ENCODE measurements at regions not wholly inside any gene's neighbourhood (a gene's known extent, or its start where the extent isn't known, plus 50 kb on each side); places are given as distances from the start of the nearest gene placed in this dataset.

DNA sequence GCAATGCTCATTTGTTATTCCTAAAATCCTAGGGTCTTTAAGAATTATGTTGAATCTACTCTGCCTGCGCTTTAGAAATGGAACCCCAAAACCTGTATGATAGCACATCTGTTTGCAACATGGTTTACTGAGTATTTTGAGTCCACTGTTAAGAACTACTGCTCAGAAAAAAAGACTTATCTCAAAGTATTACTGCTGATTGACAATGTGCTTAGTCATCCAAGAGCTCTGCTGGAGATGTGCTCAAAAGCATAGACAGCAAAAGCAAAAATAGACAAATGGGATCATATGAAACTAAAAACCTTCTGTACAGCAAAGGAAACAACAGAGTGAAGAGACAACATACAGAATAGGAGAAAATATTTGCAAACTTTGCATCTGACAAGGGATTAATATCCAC lies 107.0 kb downstream of the CTH start:
- Histone ChIP-seq H2AFZ (ENCODE audit: low read length) (no peak overlapping the region), H3K79me2 (ENCODE audit: insufficient read depth, low read length) (no peaks in the 10 kb centered on the region), H4K20me1 (ENCODE audit: insufficient read depth, low read length) (no peaks in the 10 kb centered on the region), H3K27ac (ENCODE audit: extremely low read length, insufficient read depth, low read length) (no peak overlapping the region), H3K36me3 (replicated peaks in 1 of 2; ENCODE audit: control insufficient read depth in 1 of 2, insufficient read depth in 2 of 2, low read length in 2 of 2) (no peaks in the 10 kb centered on the region), H3K9ac (ENCODE audit: insufficient read depth, low read depth, low read length) (no peak overlapping the region), H3K9me3 (ENCODE audit: low read length) (no peaks in the 10 kb centered on the region), H3K4me2 (ENCODE audit: low read depth, low read length) (no peak overlapping the region), H3K27me3 (ENCODE audit: control insufficient read depth in 1 of 2, insufficient read depth in 2 of 2, low read length in 2 of 2) (no peaks in the 10 kb centered on the region; a peak in 1 of 5 replicates), H3K4me1 (ENCODE audit: insufficient read depth, low read length) (no peaks in the 10 kb centered on the region), H3K4me3 (replicated peaks in 1 of 3; ENCODE audit: insufficient read depth in 1 of 3, low read depth in 2 of 3, low read length in 3 of 3) (no peak overlapping the region)
- 0% methylated on average over 1 of the region's 1 CpG for WGBS (ENCODE audit: low lambda C conversion rate)
- FAIRE-seq, result no peak
- no peak for DNase-seq (ENCODE audit: low spot score)
- intact Hi-C loops (cut with micrococcal nuclease; ENCODE audit: unreplicated experiment) (no loop called here), in situ Hi-C loops (cut with HindIII; ENCODE audit: extremely low pct_ligation_motif_present, low pct_unique_long_range_greater_than_20kb) (no loop called here)
- CTCF ChIA-PET (ENCODE audit: low intra/inter-chr PET ratio, low total read pairs), result no interaction called here
- TF ChIP-seq NFE2L2 (IDR thresholded peaks at IDR 0.05; ENCODE audit: low read length) (peak; percentile 58; the same call in 1 of the 2 replicates), ELF4 (CRISPR knock-in tag; IDR thresholded peaks at IDR 0.05; ENCODE audit: borderline replicate concordance) (no peak), ZUFSP (CRISPR knock-in tag; IDR thresholded peaks at IDR 0.05; ENCODE audit: borderline replicate concordance) (no peak), TRIM24 (CRISPR knock-in tag; IDR thresholded peaks at IDR 0.05) (no peak)
- BruUV-seq (replicated peaks), result no TSS peak
- POLR2A ChIA-PET, result no interaction called here
- ATAC-seq, result no peak

GRCh38 chr1:70528590-70529333 lies 117.7 kb downstream of the CTH start:
- Histone ChIP-seq H3K27ac (ENCODE audit: extremely low read length, insufficient read depth, low read length) (no peak overlapping the region), H3K4me3 (replicated peaks in 1 of 3; ENCODE audit: insufficient read depth in 1 of 3, low read depth in 2 of 3, low read length in 3 of 3) (no peak overlapping the region), H3K79me2 (ENCODE audit: insufficient read depth, low read length) (no peaks in the 10 kb centered on the region), H3K9ac (ENCODE audit: insufficient read depth, low read depth, low read length) (no peak overlapping the region), H3K9me3 (ENCODE audit: low read length) (no peaks in the 10 kb centered on the region), H3K4me1 (ENCODE audit: insufficient read depth, low read length) (no peaks in the 10 kb centered on the region), H3K36me3 (replicated peaks in 1 of 2; ENCODE audit: control insufficient read depth in 1 of 2, insufficient read depth in 2 of 2, low read length in 2 of 2) (no peaks in the 10 kb centered on the region), H2AFZ (ENCODE audit: low read length) (no peak overlapping the region), H3K4me2 (ENCODE audit: low read depth, low read length) (no peak overlapping the region), H3K27me3 (ENCODE audit: control insufficient read depth in 1 of 2, insufficient read depth in 2 of 2, low read length in 2 of 2) (no peaks in the 10 kb centered on the region; a peak in 1 of 5 replicates), H4K20me1 (ENCODE audit: insufficient read depth, low read length) (no peaks in the 10 kb centered on the region)
- peak; percentile 13 for DNase-seq (ENCODE audit: low spot score)
- ChIA-PET CTCF (ENCODE audit: low intra/inter-chr PET ratio, low total read pairs) (interaction anchor here (1.3 kb wide), 1 partner anchor 522 kb away, joined by 7 read pairs; no protein-coding TSS in a partner anchor), POLR2A (no interaction called here)
- BruUV-seq (replicated peaks), result no TSS peak
- peak; percentile 76 for FAIRE-seq
- intact Hi-C loops (cut with micrococcal nuclease; ENCODE audit: unreplicated experiment) (loop anchor here (1.0 kb wide), 1 partner anchor 522 kb away; no protein-coding TSS in a partner anchor), in situ Hi-C loops (cut with HindIII; ENCODE audit: extremely low pct_ligation_motif_present, low pct_unique_long_range_greater_than_20kb) (loop anchor here (5.0 kb wide), 1 partner anchor 519 kb away; the partner anchor contains the start of gene PTGER3)
- ATAC-seq, result peak; percentile 97
- WGBS (ENCODE audit: low lambda C conversion rate), result 25% methylated on average over 12 of the region's 12 CpGs
- TF ChIP-seq ZNF564 (CRISPR knock-in tag; IDR thresholded peaks at IDR 0.05), result no peak
- no peak for TF ChIP-seq SOX6 (IDR thresholded peaks at IDR 0.05)
- TF ChIP-seq SOX6 (CRISPR knock-in tag; IDR thresholded peaks at IDR 0.05), result 0 out of 2 replicates have a peak, but pooled peaks have one; percentile 10
- no peak for TF ChIP-seq KLF9 (CRISPR knock-in tag; IDR thresholded peaks at IDR 0.05; ENCODE audit: low read depth)
- peak; percentile 52; the same call in 1 of the 2 replicates for TF ChIP-seq SMC3 (IDR thresholded peaks at IDR 0.05; ENCODE audit: low read length)
- no peak for TF ChIP-seq RERE (CRISPR knock-in tag; IDR thresholded peaks at IDR 0.05; ENCODE audit: low read depth)
- TF ChIP-seq ZNF343 (CRISPR knock-in tag; IDR thresholded peaks at IDR 0.05), result no peak
- TF ChIP-seq TBX3 (IDR thresholded peaks at IDR 0.05; ENCODE audit: borderline replicate concordance), result no peak
